Muscle layer of colon (tissue), 2 donors: ENCODE measurements at regions not wholly inside any gene's neighbourhood (a gene's known extent, or its start where the extent isn't known, plus 50 kb on each side); places are given as distances from the start of the nearest gene placed in this dataset.
"Not testable (repeated sequence)": the region's sequence is repeated elsewhere in the genome, so short reads cannot be mapped to it uniquely, and the experiment has no call there.

ENCODE experiments used
- H3K27ac ChIP-seq: one replicate; pipeline ENCODE4 v1.7.0; 2013; ENCODE audit warnings: low read depth, mild to moderate bottlenecking, low read length, moderate library complexity
- H3K27me3 ChIP-seq, 2 donors: one replicate each; pipeline ENCODE4 v1.7.0; 2013; ENCODE audit warnings: low read length in 2 of 2, mild to moderate bottlenecking in 2 of 2; ENCODE audit not compliant: insufficient read depth in 2 of 2, control insufficient read depth in 1 of 2
- H3K36me3 ChIP-seq: one replicate; pipeline ENCODE4 v1.7.0; 2013; ENCODE audit warnings: mild to moderate bottlenecking, low read length; ENCODE audit not compliant: insufficient read depth
- H3K4me1 ChIP-seq: one replicate; pipeline ENCODE4 v1.7.0; 2013; ENCODE audit warnings: mild to moderate bottlenecking, low read length; ENCODE audit not compliant: insufficient read depth
- H3K4me3 ChIP-seq, 2 donors: one replicate each; pipeline ENCODE4 v1.7.0; 2013; ENCODE audit warnings: low read length in 2 of 2, low read depth in 1 of 2, mild to moderate bottlenecking in 1 of 2, moderate library complexity in 1 of 2
- H3K9ac ChIP-seq: one replicate; pipeline ENCODE4 v1.7.0; 2013; ENCODE audit warnings: low read length
- H3K9me3 ChIP-seq: one replicate; pipeline ENCODE4 v1.7.0; 2013; ENCODE audit warnings: mild to moderate bottlenecking, low read length
- donor health status: abdominal sarcoma.
- donor health status: Adenocarcinoma of cecum.

- no peak overlapping the region for H3K9ac ChIP-seq
- no peak overlapping the region for H3K4me3 ChIP-seq
- peaks cover 36% of the 10 kb centered on the region for H3K4me1 ChIP-seq
- no peaks in the 10 kb centered on the region for H3K36me3 ChIP-seq
- H3K9me3 ChIP-seq: no peaks in the 10 kb centered on the region
- H3K27ac ChIP-seq: no peak overlapping the region
- no peaks in the 10 kb centered on the region for H3K27me3 ChIP-seq
Measured at GRCh38 chr10:35819736-35820135, 177.6 kb upstream of the FZD8 start.

GRCh38 chr10:35819011-35819410 is 176.9 kb upstream of the FZD8 start:
- Histone ChIP-seq H3K9ac (no peak overlapping the region), H3K36me3 (no peaks in the 10 kb centered on the region), H3K4me1 (peaks cover 36% of the 10 kb centered on the region), H3K9me3 (no peaks in the 10 kb centered on the region), H3K27ac (no peak overlapping the region), H3K27me3 (no peaks in the 10 kb centered on the region), H3K4me3 (no peak overlapping the region)

GRCh38 chr10:35817109-35817508 is 175.0 kb upstream of the FZD8 start:
- not testable (repeated sequence) for H3K4me3 ChIP-seq, H3K9ac ChIP-seq, H3K27ac ChIP-seq, H3K36me3 ChIP-seq, H3K27me3 ChIP-seq, H3K9me3 ChIP-seq
- H3K4me1 ChIP-seq: peaks cover 29% of the 10 kb centered on the region

DNA sequence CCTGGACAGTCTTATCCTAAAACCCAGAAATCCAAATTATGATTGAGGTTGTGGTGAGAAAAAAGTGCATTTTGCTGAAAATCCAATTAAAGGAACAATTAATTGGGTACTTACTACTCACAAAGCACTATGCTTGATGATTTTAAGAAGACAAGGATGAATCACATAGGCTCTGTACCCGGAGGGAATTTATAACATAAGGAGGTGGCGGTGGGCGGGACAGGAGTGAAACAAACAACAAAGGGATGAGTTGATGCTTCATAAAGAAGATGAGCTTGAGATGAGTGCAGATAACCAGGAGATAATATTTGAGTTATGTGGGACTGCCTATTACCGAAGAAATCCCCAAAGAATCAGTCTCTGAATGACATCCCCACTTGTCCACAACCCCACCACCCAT is 171.1 kb upstream of the FZD8 start:
- Histone ChIP-seq H3K36me3 (no peaks in the 10 kb centered on the region), H3K4me3 (no peak overlapping the region), H3K4me1 (no peaks in the 10 kb centered on the region), H3K9ac (no peak overlapping the region), H3K27me3 (no peaks in the 10 kb centered on the region), H3K9me3 (no peaks in the 10 kb centered on the region), H3K27ac (no peak overlapping the region)

GRCh38 chr10:35808344-35808743 is 166.2 kb upstream of the FZD8 start:
- H3K4me3 ChIP-seq: no peak overlapping the region
- H3K36me3 ChIP-seq: no peaks in the 10 kb centered on the region
- H3K27ac ChIP-seq: no peak overlapping the region
- no peak overlapping the region for H3K9ac ChIP-seq
- no peaks in the 10 kb centered on the region for H3K27me3 ChIP-seq
- no peaks in the 10 kb centered on the region for H3K9me3 ChIP-seq
- H3K4me1 ChIP-seq: no peaks in the 10 kb centered on the region

- H3K9ac ChIP-seq: no peak overlapping the region
- H3K27me3 ChIP-seq: no peaks in the 10 kb centered on the region
- no peaks in the 10 kb centered on the region for H3K9me3 ChIP-seq
- no peaks in the 10 kb centered on the region for H3K4me1 ChIP-seq
- no peaks in the 10 kb centered on the region for H3K36me3 ChIP-seq
- no peak overlapping the region for H3K27ac ChIP-seq
- H3K4me3 ChIP-seq: no peak overlapping the region
Measured at GRCh38 chr10:35803046-35803445, 160.9 kb upstream of the FZD8 start.

- Histone ChIP-seq H3K4me1 (no peaks in the 10 kb centered on the region), H3K27me3 (peaks cover 0 to 6% of the 10 kb centered on the region in 2 donors), H3K27ac (no peak overlapping the region), H3K9me3 (no peaks in the 10 kb centered on the region), H3K4me3 (no peak overlapping the region), H3K9ac (no peak overlapping the region), H3K36me3 (no peaks in the 10 kb centered on the region)
Measured at GRCh38 chr10:35797187-35797586, 155.1 kb upstream of the FZD8 start.

GRCh38 chr10:35795131-35795824 is 153.2 kb upstream of the FZD8 start:
- Histone ChIP-seq H3K27ac (no peak overlapping the region), H3K4me3 (no peak overlapping the region)

GRCh38 chr10:35794703-35795102 is 152.6 kb upstream of the FZD8 start:
- Histone ChIP-seq H3K9ac (no peak overlapping the region), H3K36me3 (no peaks in the 10 kb centered on the region), H3K9me3 (no peaks in the 10 kb centered on the region), H3K27me3 (peaks cover 0 to 6% of the 10 kb centered on the region in 2 donors), H3K4me3 (no peak overlapping the region), H3K4me1 (peaks cover 12% of the 10 kb centered on the region), H3K27ac (no peak overlapping the region)

More at GRCh38 chr10:35795131-35795824, 153.2 kb upstream of the FZD8 start:
- Histone ChIP-seq H3K36me3 (no peaks in the 10 kb centered on the region), H3K9ac (no peak overlapping the region), H3K27me3 (peaks cover 0 to 6% of the 10 kb centered on the region in 2 donors), H3K9me3 (no peaks in the 10 kb centered on the region), H3K4me1 (peaks cover 12% of the 10 kb centered on the region)

GRCh38 chr10:35792291-35792690 is 150.2 kb upstream of the FZD8 start:
- no peaks in the 10 kb centered on the region for H3K36me3 ChIP-seq
- peaks cover 5% of the 10 kb centered on the region for H3K9me3 ChIP-seq
- H3K27ac ChIP-seq: no peak overlapping the region
- H3K4me1 ChIP-seq: peaks cover 12% of the 10 kb centered on the region
- H3K9ac ChIP-seq: no peak overlapping the region
- no peak overlapping the region for H3K4me3 ChIP-seq
- H3K27me3 ChIP-seq: peaks cover 0 to 6% of the 10 kb centered on the region in 2 donors

- H3K27me3 ChIP-seq: peaks cover 0 to 6% of the 10 kb centered on the region in 2 donors
- peaks cover 5% of the 10 kb centered on the region for H3K9me3 ChIP-seq
- H3K4me1 ChIP-seq: peaks cover 12% of the 10 kb centered on the region
- H3K9ac ChIP-seq: no peak overlapping the region
- no peak overlapping the region for H3K4me3 ChIP-seq
- H3K27ac ChIP-seq: no peak overlapping the region
- H3K36me3 ChIP-seq: no peaks in the 10 kb centered on the region
Measured at GRCh38 chr10:35789996-35790395, 147.9 kb upstream of the FZD8 start.

DNA sequence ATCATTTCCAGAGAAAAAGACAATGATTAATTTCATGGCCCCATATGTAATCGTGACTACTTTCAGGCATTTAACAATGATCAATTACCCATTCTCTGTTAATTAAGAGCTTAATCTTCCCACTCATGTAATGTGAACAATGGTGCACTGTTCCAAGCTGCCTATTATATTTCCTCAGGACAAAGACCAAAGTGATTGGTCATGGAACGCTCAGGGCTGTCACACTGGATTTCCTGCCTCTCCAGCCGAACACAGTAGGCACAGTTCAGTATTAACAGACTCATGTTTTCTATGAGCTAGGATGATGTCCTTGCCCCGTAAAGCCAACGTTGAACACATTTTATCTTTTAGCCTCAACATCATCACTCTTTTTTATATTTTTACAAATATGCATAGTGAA is 142.7 kb upstream of the FZD8 start:
- Histone ChIP-seq H3K36me3 (no peaks in the 10 kb centered on the region), H3K4me1 (peaks cover 9% of the 10 kb centered on the region), H3K9me3 (peaks cover 5% of the 10 kb centered on the region), H3K9ac (no peak overlapping the region), H3K27me3 (no peaks in the 10 kb centered on the region), H3K27ac (no peak overlapping the region), H3K4me3 (no peak overlapping the region)
